Prostate gland (tissue), 1 donor: ENCODE measurements at regions not wholly inside any gene's neighbourhood (a gene's known extent, or its start where the extent isn't known, plus 50 kb on each side); places are given as distances from the start of the nearest gene placed in this dataset.

Source experiments
- POLR2A ChIP-seq: fragments of 450-650 bp; IDR thresholded peaks from one replicate; pipeline ENCODE4 v1.6.1; 2016; ENCODE audit warnings: antibody characterized with exemption, mild to moderate bottlenecking
- POLR2AphosphoS5 ChIP-seq: sonication (generic); formaldehyde crosslinking; IDR thresholded peaks from one replicate; pipeline ENCODE4 v1.6.1; 2017; ENCODE audit warnings: antibody characterized with exemption

DNA sequence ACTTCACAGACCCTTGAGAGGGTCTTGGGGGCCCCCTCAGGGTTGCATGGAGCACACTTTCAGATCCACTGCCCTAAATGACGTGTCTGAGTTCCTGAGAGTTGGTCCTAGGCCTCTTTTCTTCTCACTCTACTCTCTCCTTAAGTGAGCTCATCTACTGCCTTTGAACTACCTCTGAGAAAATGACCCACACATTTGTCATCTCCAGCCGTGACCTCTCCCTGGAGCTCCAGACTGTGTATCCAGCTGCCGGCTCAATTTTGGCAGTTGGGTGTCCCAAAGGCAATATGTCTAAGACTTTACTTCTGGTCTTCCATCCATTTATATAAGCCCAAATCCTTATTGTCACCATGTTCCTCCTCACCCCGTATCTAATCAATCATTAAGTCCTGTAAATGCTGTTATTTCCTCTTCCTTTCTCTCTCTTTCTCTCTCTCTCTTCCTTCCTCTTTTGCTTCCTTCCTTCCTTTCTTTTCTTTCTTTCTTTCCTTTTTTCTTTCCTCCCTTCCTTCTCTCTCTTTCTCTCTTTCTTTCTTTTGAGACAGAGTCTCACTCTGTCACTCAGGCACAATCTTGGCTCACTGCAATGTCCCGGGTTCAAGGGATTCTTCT, 51.2 kb upstream of the HSPA9 start:
- no peak for TF ChIP-seq POLR2A
- no peak for TF ChIP-seq POLR2AphosphoS5
